CD4-positive, CD25-positive, alpha-beta regulatory T cell (primary cell): ENCODE measurements at regions not wholly inside any gene's neighbourhood (a gene's known extent, or its start where the extent isn't known, plus 50 kb on each side); places are given as distances from the start of the nearest gene placed in this dataset.
"Not testable (repeated sequence)": the region's sequence is repeated elsewhere in the genome, so short reads cannot be mapped to it uniquely, and the experiment has no call there.

Experiments
- ATAC-seq, 2 donors: fragments of 150-1000 bp; cut with Tn5 transposase; one replicate each; pipeline ENCODE4 v1.10.0; 2021; ENCODE audit warnings: low read depth in 2 of 2, moderate number of reproducible peaks in 2 of 2, moderate library complexity in 1 of 2
- DNase-seq, 3 donors: peaks; one replicate each; pipeline versions ENCODE4 v3.0.0 to v3.0.0-alpha.2; 2012 to 2022; ENCODE audit warnings: mixed read lengths in 1 of 3
- H3K27ac ChIP-seq: one replicate; pipeline ENCODE4 v1.7.0; 2013; ENCODE audit warnings: mild to moderate bottlenecking, low read length; ENCODE audit not compliant: insufficient read depth, poor library complexity, severe bottlenecking
- H3K27me3 ChIP-seq: one replicate; pipeline ENCODE4 v1.7.0; 2013; ENCODE audit warnings: low read length; ENCODE audit not compliant: control insufficient read depth, insufficient read depth
- H3K36me3 ChIP-seq: one replicate; pipeline ENCODE4 v1.7.0; 2013; ENCODE audit warnings: mild to moderate bottlenecking, low read length, moderate library complexity; ENCODE audit not compliant: control insufficient read depth, insufficient read depth
- H3K4me1 ChIP-seq: 2 replicates; pipeline ENCODE4 v1.7.0; 2013; ENCODE audit warnings: mild to moderate bottlenecking, low read length; ENCODE audit not compliant: insufficient read depth, control insufficient read depth, poor library complexity, severe bottlenecking
- H3K4me3 ChIP-seq: one replicate; pipeline ENCODE4 v1.7.0; 2013; ENCODE audit warnings: low read depth, mild to moderate bottlenecking, low read length, moderate library complexity
- H3K9me3 ChIP-seq, 2 experiments: 1 replicate in 1 of 2; 2 replicates in 1 of 2; pipeline ENCODE4 v1.7.0; 2013; ENCODE audit warnings: low read length in 2 of 2, mild to moderate bottlenecking in 1 of 2, moderate library complexity in 1 of 2; ENCODE audit not compliant: control insufficient read depth in 2 of 2
- H3K27ac Mint-ChIP-seq, 3 donors: one replicate each; pipeline ENCODE4 v1.8.0; 2020 to 2022; ENCODE audit warnings: mild to moderate bottlenecking in 3 of 3, mixed read lengths in 3 of 3, moderate library complexity in 2 of 3
- H3K27me3 Mint-ChIP-seq: one replicate; pipeline ENCODE4 v1.8.0; 2022; ENCODE audit warnings: mild to moderate bottlenecking, mixed read lengths
- H3K36me3 Mint-ChIP-seq: one replicate; pipeline ENCODE4 v1.8.0; 2020; ENCODE audit warnings: mixed read lengths
- H3K4me1 Mint-ChIP-seq, 4 donors: one replicate each; pipeline ENCODE4 v1.8.0; 2020 to 2022; ENCODE audit warnings: mixed read lengths in 4 of 4, mild to moderate bottlenecking in 1 of 4
- H3K4me3 Mint-ChIP-seq, 4 donors: one replicate each; pipeline ENCODE4 v1.8.0; 2020 to 2022; ENCODE audit warnings: mild to moderate bottlenecking in 4 of 4, mixed read lengths in 4 of 4, moderate library complexity in 3 of 4
- H3K9me3 Mint-ChIP-seq, 7 donors: one replicate each; pipeline ENCODE4 v1.8.0; 2020 to 2022; ENCODE audit warnings: mixed read lengths in 7 of 7, mild to moderate bottlenecking in 3 of 7, moderate library complexity in 2 of 7

GRCh38 chr1:191049781-191050180, 572.1 kb upstream of the BRINP3 start:
- Mint-ChIP-seq H3K27me3 (no peaks in the 10 kb centered on the region), H3K27ac (no peak overlapping the region)

GRCh38 chr1:191052888-191053287, 575.2 kb upstream of the BRINP3 start:
- no peak for DNase-seq
- Histone ChIP-seq H3K9me3 (no peaks in the 10 kb centered on the region), H3K27me3 (no peaks in the 10 kb centered on the region), H3K27ac (no peak overlapping the region), H3K4me1 (no peaks in the 10 kb centered on the region), H3K36me3 (no peaks in the 10 kb centered on the region), H3K4me3 (no peak overlapping the region)
- ATAC-seq: no peak
- Mint-ChIP-seq H3K36me3 (no peaks in the 10 kb centered on the region), H3K27ac (no peak overlapping the region), H3K4me3 (no peak overlapping the region), H3K27me3 (no peaks in the 10 kb centered on the region), H3K4me1 (peaks cover 0 to 5% (median 0%) of the 10 kb centered on the region in 4 donors), H3K9me3 (peaks cover 5 to 28% (median 12%) of the 10 kb centered on the region in 7 donors)

More at GRCh38 chr1:191049781-191050180, 572.1 kb upstream of the BRINP3 start:
- DNase-seq (no peak), ATAC-seq (no peak)
- peaks cover 0 to 5% (median 0%) of the 10 kb centered on the region in 4 donors for H3K4me1 Mint-ChIP-seq
- Histone ChIP-seq H3K27ac (no peak overlapping the region), H3K36me3 (no peaks in the 10 kb centered on the region), H3K9me3 (no peaks in the 10 kb centered on the region), H3K4me3 (no peak overlapping the region), H3K4me1 (no peaks in the 10 kb centered on the region), H3K27me3 (no peaks in the 10 kb centered on the region)
- no peaks in the 10 kb centered on the region for H3K36me3 Mint-ChIP-seq
- peaks cover 5 to 24% (median 12%) of the 10 kb centered on the region in 7 donors for H3K9me3 Mint-ChIP-seq
- H3K4me3 Mint-ChIP-seq: no peak overlapping the region

- Mint-ChIP-seq H3K27me3 (no peaks in the 10 kb centered on the region), H3K4me3 (no peak overlapping the region), H3K36me3 (no peaks in the 10 kb centered on the region), H3K27ac (peak overlapping the region in 1 of 3 donors; percentile 40), H3K4me1 (no peaks in the 10 kb centered on the region), H3K9me3 (peaks cover 3 to 8% (median 7%) of the 10 kb centered on the region in 7 donors)
- DNase-seq (no peak), ATAC-seq (no peak)
- no peaks in the 10 kb centered on the region for H3K27me3 ChIP-seq
- no peak overlapping the region for H3K27ac ChIP-seq
- H3K9me3 ChIP-seq: no peaks in the 10 kb centered on the region
- H3K36me3 ChIP-seq: no peaks in the 10 kb centered on the region
- no peaks in the 10 kb centered on the region for H3K4me1 ChIP-seq
- no peak overlapping the region for H3K4me3 ChIP-seq
Observed at GRCh38 chr1:191065346-191065745, 587.7 kb upstream of the BRINP3 start.

- no peak for DNase-seq
- H3K4me1 Mint-ChIP-seq: no peaks in the 10 kb centered on the region
- Histone ChIP-seq H3K4me1 (no peaks in the 10 kb centered on the region), H3K36me3 (no peaks in the 10 kb centered on the region), H3K27me3 (no peaks in the 10 kb centered on the region), H3K27ac (no peak overlapping the region), H3K9me3 (no peaks in the 10 kb centered on the region), H3K4me3 (no peak overlapping the region)
- ATAC-seq: no peak
- peaks cover 3 to 7% (median 6%) of the 10 kb centered on the region in 7 donors for H3K9me3 Mint-ChIP-seq
- no peak overlapping the region for H3K27ac Mint-ChIP-seq
- H3K4me3 Mint-ChIP-seq: no peak overlapping the region
- H3K36me3 Mint-ChIP-seq: no peaks in the 10 kb centered on the region
- H3K27me3 Mint-ChIP-seq: no peaks in the 10 kb centered on the region
Observed at GRCh38 chr1:191065771-191066170, 588.1 kb upstream of the BRINP3 start.

GRCh38 chr1:191074881-191075280, 597.2 kb upstream of the BRINP3 start:
- no peaks in the 10 kb centered on the region for H3K36me3 ChIP-seq
- no peaks in the 10 kb centered on the region for H3K36me3 Mint-ChIP-seq
- no peak overlapping the region for H3K4me3 Mint-ChIP-seq
- no peak overlapping the region for H3K27ac ChIP-seq
- no peaks in the 10 kb centered on the region for H3K27me3 ChIP-seq
- ATAC-seq (no peak), DNase-seq (no peak)
- no peak overlapping the region for H3K4me3 ChIP-seq
- no peaks in the 10 kb centered on the region for H3K27me3 Mint-ChIP-seq
- peaks cover 0 to 25% (median 4%) of the 10 kb centered on the region in 7 donors for H3K9me3 Mint-ChIP-seq
- H3K4me1 ChIP-seq: no peaks in the 10 kb centered on the region
- no peak overlapping the region for H3K27ac Mint-ChIP-seq
- H3K9me3 ChIP-seq: no peaks in the 10 kb centered on the region
- H3K4me1 Mint-ChIP-seq: no peaks in the 10 kb centered on the region

- not testable (repeated sequence) for H3K4me3 ChIP-seq, H3K27me3 ChIP-seq, H3K4me3 Mint-ChIP-seq, H3K4me1 ChIP-seq, H3K27ac ChIP-seq, H3K36me3 Mint-ChIP-seq, DNase-seq, ATAC-seq, H3K27ac Mint-ChIP-seq, H3K36me3 ChIP-seq, H3K4me1 Mint-ChIP-seq, H3K9me3 ChIP-seq, H3K27me3 Mint-ChIP-seq
- peaks cover under 1 to 32% (median 10%) of the 10 kb centered on the region in 7 donors for H3K9me3 Mint-ChIP-seq
Observed at GRCh38 chr1:191083090-191083489, 605.4 kb upstream of the BRINP3 start.

- Histone ChIP-seq H3K27ac (no peak overlapping the region), H3K4me3 (no peak overlapping the region), H3K9me3 (peaks cover 0 to 4% of the 10 kb centered on the region in 2 experiments), H3K4me1 (no peaks in the 10 kb centered on the region), H3K27me3 (no peaks in the 10 kb centered on the region), H3K36me3 (no peaks in the 10 kb centered on the region)
- Mint-ChIP-seq H3K27me3 (no peaks in the 10 kb centered on the region), H3K4me1 (no peaks in the 10 kb centered on the region), H3K9me3 (peaks cover 3 to 21% (median 10%) of the 10 kb centered on the region in 7 donors), H3K27ac (no peak overlapping the region), H3K4me3 (no peak overlapping the region), H3K36me3 (no peaks in the 10 kb centered on the region)
- ATAC-seq: no peak
- no peak for DNase-seq
Observed at GRCh38 chr1:191085121-191085520, 607.5 kb upstream of the BRINP3 start.

- ATAC-seq: no peak
- H3K27ac Mint-ChIP-seq: no peak overlapping the region
- no peaks in the 10 kb centered on the region for H3K27me3 ChIP-seq
- no peak overlapping the region for H3K4me3 ChIP-seq
- H3K36me3 ChIP-seq: no peaks in the 10 kb centered on the region
- no peak overlapping the region for H3K27ac ChIP-seq
- H3K9me3 ChIP-seq: no peaks in the 10 kb centered on the region
- no peaks in the 10 kb centered on the region for H3K4me1 Mint-ChIP-seq
- no peaks in the 10 kb centered on the region for H3K36me3 Mint-ChIP-seq
- no peaks in the 10 kb centered on the region for H3K27me3 Mint-ChIP-seq
- no peaks in the 10 kb centered on the region for H3K4me1 ChIP-seq
- no peak overlapping the region for H3K4me3 Mint-ChIP-seq
- H3K9me3 Mint-ChIP-seq: peaks cover 4 to 23% (median 10%) of the 10 kb centered on the region in 7 donors
- DNase-seq: no peak
Observed at GRCh38 chr1:191086910-191087309, 609.2 kb upstream of the BRINP3 start.
